ENCODE measurements at regions not wholly inside any gene's neighbourhood (a gene's known extent, or its start where the extent isn't known, plus 50 kb on each side); places are given as distances from the start of the nearest gene placed in this dataset.

DNA sequence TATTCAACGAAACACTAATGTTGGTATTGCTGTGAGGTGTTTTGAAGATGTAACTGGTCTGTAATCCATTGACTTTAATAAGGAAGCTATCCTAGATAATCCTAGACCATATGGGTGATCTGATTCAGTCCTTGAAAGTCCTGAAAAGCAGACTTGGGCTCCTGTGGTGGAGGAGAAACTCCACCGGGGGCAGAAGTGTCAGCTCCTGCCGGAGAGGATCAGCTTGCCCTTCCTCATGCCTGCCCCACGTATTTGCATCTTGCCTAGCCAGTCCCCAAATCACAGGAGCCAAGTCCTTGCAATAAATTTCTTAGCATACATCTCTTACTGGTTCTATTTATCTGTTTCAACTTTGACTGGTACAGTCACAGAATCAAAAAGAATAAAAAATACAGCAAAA is 144.2 kb upstream of the DLGAP1 start:
- H3F3A ChIP-seq (ENCODE audit: insufficient read depth, low read length) = no peaks in the 10 kb centered on the region
- no peaks in the 10 kb centered on the region for H3K9me3 ChIP-seq (ENCODE audit: low read length)
- no peaks in the 10 kb centered on the region for H4K20me1 ChIP-seq (ENCODE audit: insufficient read depth, low read length)
- no peak overlapping the region for H3K4me2 ChIP-seq (ENCODE audit: low read length)
- H3K27me3 ChIP-seq (ENCODE audit: insufficient read depth, low read length) = no peaks in the 10 kb centered on the region
- no peak overlapping the region for H3K9ac ChIP-seq (ENCODE audit: low read length)
- no peaks in the 10 kb centered on the region for H3K79me2 ChIP-seq (ENCODE audit: insufficient read depth, low read length)
- H3K9me2 ChIP-seq (ENCODE audit: low read depth, low read length) = no peaks in the 10 kb centered on the region
- H2AFZ ChIP-seq (ENCODE audit: low read length) = no peak overlapping the region
- no peaks in the 10 kb centered on the region for H3K36me3 ChIP-seq (ENCODE audit: insufficient read depth, low read length)
- H3K4me1 ChIP-seq (ENCODE audit: insufficient read depth, low read length, severe bottlenecking) = no peaks in the 10 kb centered on the region
- H3K27ac ChIP-seq (ENCODE audit: low read depth, low read length, poor library complexity, severe bottlenecking) = no peak overlapping the region
- no peak overlapping the region for H3K4me3 ChIP-seq (ENCODE audit: low read depth, low read length, poor library complexity, severe bottlenecking)
- TF ChIP-seq EZH2 (IDR thresholded peaks at IDR 0.05; ENCODE audit: borderline replicate concordance, low read length) = no peak
- TF ChIP-seq, protein P1, sequence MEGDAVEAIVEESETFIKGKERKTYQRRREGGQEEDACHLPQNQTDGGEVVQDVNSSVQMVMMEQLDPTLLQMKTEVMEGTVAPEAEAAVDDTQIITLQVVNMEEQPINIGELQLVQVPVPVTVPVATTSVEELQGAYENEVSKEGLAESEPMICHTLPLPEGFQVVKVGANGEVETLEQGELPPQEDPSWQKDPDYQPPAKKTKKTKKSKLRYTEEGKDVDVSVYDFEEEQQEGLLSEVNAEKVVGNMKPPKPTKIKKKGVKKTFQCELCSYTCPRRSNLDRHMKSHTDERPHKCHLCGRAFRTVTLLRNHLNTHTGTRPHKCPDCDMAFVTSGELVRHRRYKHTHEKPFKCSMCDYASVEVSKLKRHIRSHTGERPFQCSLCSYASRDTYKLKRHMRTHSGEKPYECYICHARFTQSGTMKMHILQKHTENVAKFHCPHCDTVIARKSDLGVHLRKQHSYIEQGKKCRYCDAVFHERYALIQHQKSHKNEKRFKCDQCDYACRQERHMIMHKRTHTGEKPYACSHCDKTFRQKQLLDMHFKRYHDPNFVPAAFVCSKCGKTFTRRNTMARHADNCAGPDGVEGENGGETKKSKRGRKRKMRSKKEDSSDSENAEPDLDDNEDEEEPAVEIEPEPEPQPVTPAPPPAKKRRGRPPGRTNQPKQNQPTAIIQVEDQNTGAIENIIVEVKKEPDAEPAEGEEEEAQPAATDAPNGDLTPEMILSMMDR (IDR thresholded peaks at IDR 0.05; ENCODE audit: low read length) = no peak

DNA sequence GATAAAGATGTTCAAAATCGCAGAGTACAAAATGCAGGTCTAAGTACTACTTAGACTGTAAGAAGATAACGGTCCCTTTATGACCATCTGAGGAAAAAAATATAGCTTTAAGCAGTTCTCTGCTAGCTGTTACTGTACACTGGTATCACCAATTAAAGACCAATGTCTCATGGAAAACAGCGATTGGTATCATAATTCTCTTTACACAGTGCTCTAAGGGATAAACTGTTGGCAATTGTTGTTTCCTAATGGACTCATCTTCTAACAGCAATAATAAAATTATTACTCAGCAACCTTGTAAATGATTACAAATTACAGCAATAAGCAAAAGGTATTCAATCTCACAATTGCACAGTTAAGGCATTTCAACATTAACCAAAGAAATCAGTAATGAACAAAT is 142.2 kb upstream of the DLGAP1 start:
- H3K4me3 ChIP-seq (ENCODE audit: low read depth, low read length, poor library complexity, severe bottlenecking) = no peak overlapping the region
- H3K9me2 ChIP-seq (ENCODE audit: low read depth, low read length) = no peaks in the 10 kb centered on the region
- H3K27me3 ChIP-seq (ENCODE audit: insufficient read depth, low read length) = no peaks in the 10 kb centered on the region
- no peaks in the 10 kb centered on the region for H3K9me3 ChIP-seq (ENCODE audit: low read length)
- no peak overlapping the region for H3K27ac ChIP-seq (ENCODE audit: low read depth, low read length, poor library complexity, severe bottlenecking)
- H2AFZ ChIP-seq (ENCODE audit: low read length) = no peak overlapping the region
- no peaks in the 10 kb centered on the region for H3K36me3 ChIP-seq (ENCODE audit: insufficient read depth, low read length)
- H3K4me2 ChIP-seq (ENCODE audit: low read length) = no peak overlapping the region
- H3K79me2 ChIP-seq (ENCODE audit: insufficient read depth, low read length) = no peaks in the 10 kb centered on the region
- H3F3A ChIP-seq (ENCODE audit: insufficient read depth, low read length) = no peaks in the 10 kb centered on the region
- H3K4me1 ChIP-seq (ENCODE audit: insufficient read depth, low read length, severe bottlenecking) = no peaks in the 10 kb centered on the region
- H3K9ac ChIP-seq (ENCODE audit: low read length) = no peak overlapping the region
- TF ChIP-seq EZH2 (IDR thresholded peaks at IDR 0.05; ENCODE audit: borderline replicate concordance, low read length) = no peak
- TF ChIP-seq, protein P1 (IDR thresholded peaks at IDR 0.05; ENCODE audit: low read length) = no peak
- no peaks in the 10 kb centered on the region for H4K20me1 ChIP-seq (ENCODE audit: insufficient read depth, low read length)

DNA sequence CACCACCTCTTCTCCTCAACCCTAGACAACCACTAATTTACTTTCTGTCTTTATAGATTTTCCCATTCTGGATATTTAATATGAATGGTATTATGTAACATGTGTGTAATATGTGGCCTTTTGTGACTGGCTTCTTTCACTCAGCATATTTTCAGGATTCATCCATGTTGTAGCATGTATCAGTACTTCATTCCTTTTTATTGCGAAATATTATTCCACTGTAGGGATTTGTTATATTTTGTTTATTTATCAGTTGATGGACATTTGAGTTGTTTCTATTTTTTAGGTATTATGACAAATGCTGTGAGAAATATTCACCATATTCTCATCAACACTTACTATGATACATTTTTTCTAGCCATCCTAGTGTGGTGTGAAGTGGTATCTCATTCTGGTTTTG is 138.8 kb upstream of the DLGAP1 start:
- Histone ChIP-seq H3K4me2 (ENCODE audit: low read length) (no peak overlapping the region), H3K9me2 (ENCODE audit: low read depth, low read length) (no peaks in the 10 kb centered on the region), H3K9me3 (ENCODE audit: low read length) (no peaks in the 10 kb centered on the region), H3K4me1 (ENCODE audit: insufficient read depth, low read length, severe bottlenecking) (no peaks in the 10 kb centered on the region), H3K27ac (ENCODE audit: low read depth, low read length, poor library complexity, severe bottlenecking) (no peak overlapping the region), H3K4me3 (ENCODE audit: low read depth, low read length, poor library complexity, severe bottlenecking) (no peak overlapping the region), H3K27me3 (ENCODE audit: insufficient read depth, low read length) (no peaks in the 10 kb centered on the region), H4K20me1 (ENCODE audit: insufficient read depth, low read length) (no peaks in the 10 kb centered on the region), H3K9ac (ENCODE audit: low read length) (no peak overlapping the region), H3F3A (ENCODE audit: insufficient read depth, low read length) (no peaks in the 10 kb centered on the region), H3K79me2 (ENCODE audit: insufficient read depth, low read length) (no peaks in the 10 kb centered on the region), H2AFZ (ENCODE audit: low read length) (no peak overlapping the region), H3K36me3 (ENCODE audit: insufficient read depth, low read length) (no peaks in the 10 kb centered on the region)
- no peak for TF ChIP-seq EZH2 (IDR thresholded peaks at IDR 0.05; ENCODE audit: borderline replicate concordance, low read length)

DNA sequence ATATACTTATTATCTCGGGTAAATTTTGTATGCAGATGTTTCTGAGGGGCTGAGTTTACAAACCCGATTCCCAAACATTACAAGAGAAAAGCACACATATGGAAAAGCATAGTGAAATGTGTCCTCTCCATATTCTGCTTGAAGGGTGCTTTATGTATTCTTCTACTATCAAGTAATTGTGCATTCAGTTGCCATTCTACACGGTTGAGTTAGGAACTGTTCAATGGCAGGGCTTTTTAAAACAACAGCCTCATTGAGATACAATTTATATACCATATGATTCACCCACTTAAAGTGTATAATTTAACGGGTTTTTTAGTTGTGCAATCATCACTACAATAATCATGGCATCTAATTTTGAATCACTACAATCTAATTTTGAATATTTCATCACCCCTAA is 138.4 kb upstream of the DLGAP1 start:
- Histone ChIP-seq H3K4me2 (ENCODE audit: low read length) (no peak overlapping the region), H2AFZ (ENCODE audit: low read length) (no peak overlapping the region), H3K4me3 (ENCODE audit: low read depth, low read length, poor library complexity, severe bottlenecking) (no peak overlapping the region), H3K9me2 (ENCODE audit: low read depth, low read length) (no peaks in the 10 kb centered on the region), H3K4me1 (ENCODE audit: insufficient read depth, low read length, severe bottlenecking) (no peaks in the 10 kb centered on the region), H3K27me3 (ENCODE audit: insufficient read depth, low read length) (no peaks in the 10 kb centered on the region), H3K9me3 (ENCODE audit: low read length) (no peaks in the 10 kb centered on the region), H3K27ac (ENCODE audit: low read depth, low read length, poor library complexity, severe bottlenecking) (no peak overlapping the region), H4K20me1 (ENCODE audit: insufficient read depth, low read length) (no peaks in the 10 kb centered on the region), H3K36me3 (ENCODE audit: insufficient read depth, low read length) (no peaks in the 10 kb centered on the region), H3K79me2 (ENCODE audit: insufficient read depth, low read length) (no peaks in the 10 kb centered on the region), H3F3A (ENCODE audit: insufficient read depth, low read length) (no peaks in the 10 kb centered on the region), H3K9ac (ENCODE audit: low read length) (no peak overlapping the region)
- TF ChIP-seq EZH2 (IDR thresholded peaks at IDR 0.05; ENCODE audit: borderline replicate concordance, low read length) = no peak
- TF ChIP-seq, protein P1 (IDR thresholded peaks at IDR 0.05; ENCODE audit: low read length) = no peak
